ENCODE measurements at regions not wholly inside any gene's neighbourhood (a gene's known extent, or its start where the extent isn't known, plus 50 kb on each side); places are given as distances from the start of the nearest gene placed in this dataset.

GRCh38 chr6:127058936-127059335, 59.5 kb upstream of the RSPO3 start:
- TF ChIP-seq, protein P1, sequence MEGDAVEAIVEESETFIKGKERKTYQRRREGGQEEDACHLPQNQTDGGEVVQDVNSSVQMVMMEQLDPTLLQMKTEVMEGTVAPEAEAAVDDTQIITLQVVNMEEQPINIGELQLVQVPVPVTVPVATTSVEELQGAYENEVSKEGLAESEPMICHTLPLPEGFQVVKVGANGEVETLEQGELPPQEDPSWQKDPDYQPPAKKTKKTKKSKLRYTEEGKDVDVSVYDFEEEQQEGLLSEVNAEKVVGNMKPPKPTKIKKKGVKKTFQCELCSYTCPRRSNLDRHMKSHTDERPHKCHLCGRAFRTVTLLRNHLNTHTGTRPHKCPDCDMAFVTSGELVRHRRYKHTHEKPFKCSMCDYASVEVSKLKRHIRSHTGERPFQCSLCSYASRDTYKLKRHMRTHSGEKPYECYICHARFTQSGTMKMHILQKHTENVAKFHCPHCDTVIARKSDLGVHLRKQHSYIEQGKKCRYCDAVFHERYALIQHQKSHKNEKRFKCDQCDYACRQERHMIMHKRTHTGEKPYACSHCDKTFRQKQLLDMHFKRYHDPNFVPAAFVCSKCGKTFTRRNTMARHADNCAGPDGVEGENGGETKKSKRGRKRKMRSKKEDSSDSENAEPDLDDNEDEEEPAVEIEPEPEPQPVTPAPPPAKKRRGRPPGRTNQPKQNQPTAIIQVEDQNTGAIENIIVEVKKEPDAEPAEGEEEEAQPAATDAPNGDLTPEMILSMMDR (conservative IDR thresholded peaks at IDR 0.05 in 1 of 2, IDR thresholded peaks at IDR 0.05 in 1 of 2; ENCODE audit: low read depth in 1 of 2, low read length in 2 of 2) = no peak
- TF ChIP-seq EZH2 (IDR thresholded peaks at IDR 0.05; ENCODE audit: low read length, missing control alignments) = no peak
